ENCODE measurements at regions not wholly inside any gene's neighbourhood (a gene's known extent, or its start where the extent isn't known, plus 50 kb on each side); places are given as distances from the start of the nearest gene placed in this dataset.

GRCh38 chr10:43854007-43854406, 205.3 kb upstream of the ZNF32 start:
- H3K4me3 ChIP-seq (ENCODE audit: low read depth in 2 of 2, low read length in 1 of 2) = no peak overlapping the region
- ChIA-PET CTCF (no interaction called here), POLR2A (no interaction called here)
- no peak overlapping the region for H2AFZ ChIP-seq (ENCODE audit: low read depth)
- H3K27me3 ChIP-seq (ENCODE audit: insufficient read depth) = no peaks in the 10 kb centered on the region
- no peaks in the 10 kb centered on the region for H3K9me2 ChIP-seq
- H3K36me3 ChIP-seq (replicated peaks in 1 of 2; ENCODE audit: control insufficient read depth in 1 of 2, insufficient read depth in 2 of 2, low read length in 1 of 2) = no peaks in the 10 kb centered on the region
- peaks cover 0 to 48% of the 10 kb centered on the region in 2 experiments; a peak in 2 of 4 replicates for H3K4me1 ChIP-seq (ENCODE audit: control insufficient read depth in 1 of 2, insufficient read depth in 2 of 2, low read depth in 1 of 2, low read length in 1 of 2)
- H3K79me2 ChIP-seq (ENCODE audit: insufficient read depth) = no peaks in the 10 kb centered on the region
- 60% methylated on average over 10 of the region's 10 CpGs for WGBS (ENCODE audit: low lambda C conversion rate)
- H3K9me3 ChIP-seq = no peaks in the 10 kb centered on the region
- H3K27ac ChIP-seq (ENCODE audit: low read depth in 2 of 2, low read length in 1 of 2) = no peak overlapping the region
- H3K4me2 ChIP-seq = no peak overlapping the region
- peaks cover 20% of the 10 kb centered on the region for H3F3A ChIP-seq (replicated peaks; ENCODE audit: insufficient read depth)
- DNase-seq = no peak
- H4K20me1 ChIP-seq (ENCODE audit: insufficient read depth) = no peaks in the 10 kb centered on the region
- H3K9ac ChIP-seq = no peak overlapping the region
- TF ChIP-seq USF1 (IDR thresholded peaks at IDR 0.05; ENCODE audit: borderline replicate concordance, low read depth) (no peak), RFX5 (IDR thresholded peaks at IDR 0.05; ENCODE audit: low read length) (no peak), MAX (IDR thresholded peaks at IDR 0.05; ENCODE audit: low read depth) (no peak), RAD21 (IDR thresholded peaks at IDR 0.05; ENCODE audit: low read length) (no peak), CTCF (IDR thresholded peaks at IDR 0.05) (no peak), MXI1 (IDR thresholded peaks at IDR 0.05; ENCODE audit: low read depth, low read length) (no peak), RCOR1 (IDR thresholded peaks at IDR 0.05; ENCODE audit: low read length) (no peak), ZBTB33 (IDR thresholded peaks at IDR 0.05; ENCODE audit: borderline replicate concordance, low read depth) (no peak), TAF1 (IDR thresholded peaks at IDR 0.05; ENCODE audit: borderline replicate concordance, low read depth, low read length) (no peak), NFIC (IDR thresholded peaks at IDR 0.05; ENCODE audit: borderline replicate concordance) (no peak), FOXJ3 (CRISPR knock-in tag; IDR thresholded peaks at IDR 0.05) (no peak), PBX3 (IDR thresholded peaks at IDR 0.05) (no peak), EZH2phosphoT487 (IDR thresholded peaks at IDR 0.05; ENCODE audit: borderline replicate concordance, low read depth) (no peak), YY1 (IDR thresholded peaks at IDR 0.05; ENCODE audit: low read depth) (no peak), FOSL2 (IDR thresholded peaks at IDR 0.05; ENCODE audit: borderline replicate concordance, low read depth) (no peak), REST (IDR thresholded peaks at IDR 0.05; ENCODE audit: low read depth, low read length) (no peak), TEAD4 (IDR thresholded peaks at IDR 0.05; ENCODE audit: borderline replicate concordance, insufficient read depth) (no peak), MEF2A (IDR thresholded peaks at IDR 0.05; ENCODE audit: borderline replicate concordance, low read depth) (no peak), SIN3A (IDR thresholded peaks at IDR 0.05; ENCODE audit: borderline replicate concordance, low read depth, low read length) (no peak), ELF1 (IDR thresholded peaks at IDR 0.05) (no peak)
